Superior temporal gyrus (tissue), 1 donor: ENCODE measurements at regions not wholly inside any gene's neighbourhood (a gene's known extent, or its start where the extent isn't known, plus 50 kb on each side); places are given as distances from the start of the nearest gene placed in this dataset.

Experiments
- DNase-seq: peaks from one replicate; pipeline ENCODE4 v3.0.0-alpha.2; 2016; ENCODE audit errors: extremely low spot score

- no peak for DNase-seq
Measured at GRCh38 chr3:76063019-76063418, 277.7 kb upstream of the ZNF717 start.

GRCh38 chr3:76063811-76064210 lies 278.5 kb upstream of the ZNF717 start:
- no peak for DNase-seq

GRCh38 chr3:76065964-76066363 lies 280.6 kb upstream of the ZNF717 start:
- no peak for DNase-seq

- no peak for DNase-seq
Measured at GRCh38 chr3:76078101-76078500, 292.8 kb upstream of the ZNF717 start.

GRCh38 chr3:76083992-76084391 lies 298.6 kb upstream of the ZNF717 start:
- DNase-seq: no peak

GRCh38 chr3:76096036-76096435 lies 310.7 kb upstream of the ZNF717 start:
- no peak for DNase-seq

GRCh38 chr3:76096836-76097588 lies 311.7 kb upstream of the ZNF717 start:
- no peak for DNase-seq

- DNase-seq: no peak
Measured at GRCh38 chr3:76097589-76097969, 312.2 kb upstream of the ZNF717 start.

- DNase-seq: no peak
Measured at GRCh38 chr3:76099956-76100355, 314.6 kb upstream of the ZNF717 start.

- DNase-seq: peak; percentile 69
Measured at GRCh38 chr3:76107935-76108570, 322.7 kb upstream of the ZNF717 start.

GRCh38 chr3:76111808-76112207 lies 326.5 kb upstream of the ZNF717 start:
- DNase-seq: no peak

- no peak for DNase-seq
Measured at GRCh38 chr3:76122007-76122406, 336.7 kb upstream of the ZNF717 start.

GRCh38 chr3:76129441-76129840 lies 344.1 kb upstream of the ZNF717 start:
- DNase-seq: no peak

- no peak for DNase-seq
Measured at GRCh38 chr3:76131396-76132153, 346.2 kb upstream of the ZNF717 start.

- DNase-seq: no peak
Measured at GRCh38 chr3:76132154-76132470, 346.8 kb upstream of the ZNF717 start.

GRCh38 chr3:76134166-76134565 lies 348.8 kb upstream of the ZNF717 start:
- DNase-seq: no peak

GRCh38 chr3:76138921-76139320 lies 353.6 kb upstream of the ZNF717 start:
- no peak for DNase-seq

GRCh38 chr3:76147846-76148245 lies 362.5 kb upstream of the ZNF717 start:
- no peak for DNase-seq

- DNase-seq: no peak
Measured at GRCh38 chr3:76152028-76152427, 366.7 kb upstream of the ZNF717 start.

GRCh38 chr3:76161856-76162255 lies 376.5 kb upstream of the ZNF717 start:
- DNase-seq: no peak

- no peak for DNase-seq
Measured at GRCh38 chr3:76171647-76172046, 386.3 kb upstream of the ZNF717 start.

GRCh38 chr3:76177610-76178009 lies 392.3 kb upstream of the ZNF717 start:
- no peak for DNase-seq

- no peak for DNase-seq
Measured at GRCh38 chr3:76178412-76178811, 393.1 kb upstream of the ZNF717 start.
